ENCODE measurements at regions not wholly inside any gene's neighbourhood (a gene's known extent, or its start where the extent isn't known, plus 50 kb on each side); places are given as distances from the start of the nearest gene placed in this dataset.

DNA sequence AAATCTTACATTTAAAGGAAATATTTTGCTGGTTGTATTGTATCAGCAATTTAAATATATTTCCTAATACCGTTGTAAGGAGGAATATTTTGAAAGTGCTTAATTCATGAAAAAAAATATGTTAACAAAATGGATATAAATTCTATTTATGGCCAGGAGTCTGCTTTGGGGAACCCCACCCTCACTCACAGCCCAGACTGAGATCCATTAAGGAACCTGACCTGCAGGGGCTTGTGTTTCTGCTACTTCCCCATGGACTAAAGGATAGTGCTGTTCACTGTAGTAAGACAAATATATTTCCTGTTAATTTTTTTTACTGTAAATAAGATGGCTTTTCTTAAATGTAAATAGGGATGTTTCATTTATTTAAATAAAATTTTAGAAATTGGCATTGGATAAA lies 221.9 kb upstream of the COL3A1 start:
- no peaks in the 10 kb centered on the region for H3K79me2 ChIP-seq (ENCODE audit: insufficient read depth, low read length)
- no peak overlapping the region for H3K4me3 ChIP-seq (replicated peaks in 1 of 3; ENCODE audit: insufficient read depth in 1 of 3, low read depth in 2 of 3, low read length in 3 of 3)
- no peak for DNase-seq (ENCODE audit: low spot score)
- in situ Hi-C loops (cut with HindIII; ENCODE audit: extremely low pct_ligation_motif_present, low pct_unique_long_range_greater_than_20kb) = loop anchor here (25.0 kb wide), 1 partner anchor 660 kb away; no protein-coding TSS in a partner anchor
- no peak for FAIRE-seq
- TF ChIP-seq KDM1A (CRISPR knock-in tag; IDR thresholded peaks at IDR 0.05) (no peak), ZNF510 (CRISPR knock-in tag; IDR thresholded peaks at IDR 0.05; ENCODE audit: low read depth) (no peak), NFE2L2 (IDR thresholded peaks at IDR 0.05; ENCODE audit: low read length) (no peak), ZBTB21 (CRISPR knock-in tag; IDR thresholded peaks at IDR 0.05) (no peak), SPEN (CRISPR knock-in tag; IDR thresholded peaks at IDR 0.05; ENCODE audit: low read depth) (no peak), NFKB2 (CRISPR knock-in tag; IDR thresholded peaks at IDR 0.05; ENCODE audit: borderline replicate concordance) (no peak), ETV6 (CRISPR knock-in tag; conservative IDR thresholded peaks at IDR 0.05) (no peak), RBAK (CRISPR knock-in tag; IDR thresholded peaks at IDR 0.05) (no peak)
- H3K4me1 ChIP-seq (ENCODE audit: insufficient read depth, low read length) = no peaks in the 10 kb centered on the region
- no peak overlapping the region for H3K4me2 ChIP-seq (ENCODE audit: low read depth, low read length)
- H3K9me3 ChIP-seq (ENCODE audit: low read length) = peaks cover 7% of the 10 kb centered on the region; the same call in 1 of the 2 replicates
- H3K9ac ChIP-seq (ENCODE audit: insufficient read depth, low read depth, low read length) = no peak overlapping the region
- H3K27ac ChIP-seq (ENCODE audit: extremely low read length, insufficient read depth, low read length) = no peak overlapping the region
- no peak for ATAC-seq
- CTCF ChIA-PET (ENCODE audit: low intra/inter-chr PET ratio, low total read pairs) = no interaction called here
- H2AFZ ChIP-seq (ENCODE audit: low read length) = no peak overlapping the region
- H3K27me3 ChIP-seq (ENCODE audit: control insufficient read depth in 1 of 2, insufficient read depth in 2 of 2, low read length in 2 of 2) = no peaks in the 10 kb centered on the region
- no peaks in the 10 kb centered on the region for H3K36me3 ChIP-seq (replicated peaks in 1 of 2; ENCODE audit: control insufficient read depth in 1 of 2, insufficient read depth in 2 of 2, low read length in 2 of 2)
- BruUV-seq (replicated peaks) = no TSS peak
- H4K20me1 ChIP-seq (ENCODE audit: insufficient read depth, low read length) = no peaks in the 10 kb centered on the region
- POLR2A ChIA-PET = no interaction called here
- 0% methylated on average over 1 of the region's 1 CpG for WGBS (ENCODE audit: low lambda C conversion rate)
- intact Hi-C loops (cut with micrococcal nuclease; ENCODE audit: unreplicated experiment) = no loop called here

DNA sequence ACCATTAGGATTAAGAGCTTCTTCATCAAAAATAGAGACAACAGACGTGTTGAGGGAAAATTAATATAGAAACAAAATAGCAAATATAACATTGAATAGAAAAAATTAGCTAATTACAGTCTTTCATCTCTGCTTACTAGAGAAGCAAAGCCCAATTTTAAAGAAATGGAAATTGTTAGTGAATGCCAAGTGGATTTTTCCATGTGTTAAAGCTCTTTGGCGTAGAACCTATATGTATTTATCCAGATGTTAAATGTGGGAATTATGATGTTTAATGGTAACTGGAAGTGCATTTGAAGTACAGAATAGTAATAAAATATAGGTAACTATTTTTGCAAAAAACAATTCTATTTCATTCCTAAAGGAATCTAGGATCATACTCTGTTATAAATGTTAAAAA lies 212.0 kb upstream of the COL3A1 start:
- H3K36me3 ChIP-seq (replicated peaks in 1 of 2; ENCODE audit: control insufficient read depth in 1 of 2, insufficient read depth in 2 of 2, low read length in 2 of 2) = no peaks in the 10 kb centered on the region
- intact Hi-C loops (cut with micrococcal nuclease; ENCODE audit: unreplicated experiment) = no loop called here
- 46% methylated on average over 2 of the region's 2 CpGs for WGBS (ENCODE audit: low lambda C conversion rate)
- no peak for TF ChIP-seq GATAD2A (CRISPR knock-in tag; IDR thresholded peaks at IDR 0.05)
- TF ChIP-seq, protein P1, sequence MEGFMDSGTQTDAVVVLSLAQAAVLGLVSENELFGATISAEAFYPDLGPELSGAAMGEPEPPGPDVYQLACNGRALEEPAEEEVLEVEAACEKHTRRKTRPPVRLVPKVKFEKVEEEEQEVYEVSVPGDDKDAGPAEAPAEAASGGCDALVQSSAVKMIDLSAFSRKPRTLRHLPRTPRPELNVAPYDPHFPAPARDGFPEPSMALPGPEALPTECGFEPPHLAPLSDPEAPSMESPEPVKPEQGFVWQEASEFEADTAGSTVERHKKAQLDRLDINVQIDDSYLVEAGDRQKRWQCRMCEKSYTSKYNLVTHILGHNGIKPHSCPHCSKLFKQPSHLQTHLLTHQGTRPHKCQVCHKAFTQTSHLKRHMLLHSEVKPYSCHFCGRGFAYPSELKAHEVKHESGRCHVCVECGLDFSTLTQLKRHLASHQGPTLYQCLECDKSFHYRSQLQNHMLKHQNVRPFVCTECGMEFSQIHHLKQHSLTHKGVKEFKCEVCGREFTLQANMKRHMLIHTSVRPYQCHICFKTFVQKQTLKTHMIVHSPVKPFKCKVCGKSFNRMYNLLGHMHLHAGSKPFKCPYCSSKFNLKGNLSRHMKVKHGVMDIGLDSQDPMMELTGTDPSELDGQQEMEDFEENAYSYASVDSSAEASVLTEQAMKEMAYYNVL (CRISPR knock-in tag; IDR thresholded peaks at IDR 0.05; ENCODE audit: borderline replicate concordance) = no peak
- no peak overlapping the region for H3K4me3 ChIP-seq (replicated peaks in 1 of 3; ENCODE audit: insufficient read depth in 1 of 3, low read depth in 2 of 3, low read length in 3 of 3)
- no peaks in the 10 kb centered on the region for H3K27me3 ChIP-seq (ENCODE audit: control insufficient read depth in 1 of 2, insufficient read depth in 2 of 2, low read length in 2 of 2)
- in situ Hi-C loops (cut with HindIII; ENCODE audit: extremely low pct_ligation_motif_present, low pct_unique_long_range_greater_than_20kb) = loop anchor here (25.0 kb wide), 1 partner anchor 650 kb away; no protein-coding TSS in a partner anchor
- BruUV-seq (replicated peaks) = no TSS peak
- H3K9ac ChIP-seq (ENCODE audit: insufficient read depth, low read depth, low read length) = no peak overlapping the region
- no peak for DNase-seq (ENCODE audit: low spot score)
- no peaks in the 10 kb centered on the region for H3K4me1 ChIP-seq (ENCODE audit: insufficient read depth, low read length)
- no peaks in the 10 kb centered on the region for H3K79me2 ChIP-seq (ENCODE audit: insufficient read depth, low read length)
- H3K9me3 ChIP-seq (ENCODE audit: low read length) = peaks cover 19% of the 10 kb centered on the region; the same call in 1 of the 2 replicates
- CTCF ChIA-PET (ENCODE audit: low intra/inter-chr PET ratio, low total read pairs) = no interaction called here
- H3K4me2 ChIP-seq (ENCODE audit: low read depth, low read length) = no peak overlapping the region
- H3K27ac ChIP-seq (ENCODE audit: extremely low read length, insufficient read depth, low read length) = no peak overlapping the region
- no peaks in the 10 kb centered on the region for H4K20me1 ChIP-seq (ENCODE audit: insufficient read depth, low read length)
- H2AFZ ChIP-seq (ENCODE audit: low read length) = no peak overlapping the region
- FAIRE-seq = no peak
- no peak for ATAC-seq
- POLR2A ChIA-PET = no interaction called here
